MM.1S (cell line): ENCODE measurements at regions not wholly inside any gene's neighbourhood (a gene's known extent, or its start where the extent isn't known, plus 50 kb on each side); places are given as distances from the start of the nearest gene placed in this dataset.

Experiments used
- DNase-seq: peaks from one replicate; pipeline ENCODE4 v3.0.0-alpha.2; 2015
- H2AFZ ChIP-seq: fragments of 300-600 bp; sonication (generic); 2 replicates; pipeline ENCODE4 v1.6.0; 2016; ENCODE audit warnings: antibody characterized with exemption, low read length
- H3F3A ChIP-seq: fragments of 300-600 bp; sonication (generic); 2 replicates; pipeline ENCODE4 v1.6.1; 2016; ENCODE audit warnings: mild to moderate bottlenecking, antibody characterized with exemption, low read length, moderate library complexity, mixed read lengths; ENCODE audit not compliant: insufficient read depth
- H3K27ac ChIP-seq: fragments of 300-600 bp; sonication (generic); 2 replicates; pipeline ENCODE4 v1.5.1; 2016; ENCODE audit warnings: mild to moderate bottlenecking, low read length
- H3K27me3 ChIP-seq: fragments of 300-600 bp; sonication (generic); replicated peaks from 2 replicates; pipeline ENCODE4 v1.6.0; 2016; ENCODE audit warnings: low read length; ENCODE audit not compliant: insufficient read depth
- H3K36me3 ChIP-seq: fragments of 300-600 bp; sonication (generic); replicated peaks from 2 replicates; pipeline ENCODE4 v1.6.1; 2016; ENCODE audit warnings: mild to moderate bottlenecking, low read length, mixed read lengths; ENCODE audit not compliant: insufficient read depth
- H3K4me1 ChIP-seq: fragments of 300-600 bp; sonication (generic); 2 replicates; pipeline ENCODE4 v1.6.1; 2016; ENCODE audit warnings: low read length, mixed read lengths
- H3K4me2 ChIP-seq: fragments of 300-600 bp; sonication (generic); 2 replicates; pipeline ENCODE4 v1.6.0; 2016; ENCODE audit warnings: low read depth, low read length
- H3K4me3 ChIP-seq: fragments of 300-600 bp; sonication (generic); 2 replicates; pipeline ENCODE4 v1.5.1; 2016; ENCODE audit warnings: low read length, mixed read lengths
- H3K79me2 ChIP-seq: fragments of 300-600 bp; sonication (generic); 2 replicates; pipeline ENCODE4 v1.6.1; 2016; ENCODE audit warnings: mixed run types, low read length, mixed read lengths
- H3K9ac ChIP-seq: fragments of 300-600 bp; sonication (generic); 2 replicates; pipeline ENCODE4 v1.6.1; 2016; ENCODE audit warnings: low read length, mixed read lengths
- H3K9me2 ChIP-seq: fragments of 300-600 bp; sonication (generic); replicated peaks from 2 replicates; pipeline ENCODE4 v1.6.1; 2016; ENCODE audit warnings: mild to moderate bottlenecking, low read length, mixed read lengths; ENCODE audit not compliant: insufficient read depth
- H3K9me3 ChIP-seq: fragments of 300-600 bp; sonication (generic); replicated peaks from 2 replicates; pipeline ENCODE4 v1.6.1; 2016; ENCODE audit warnings: mild to moderate bottlenecking, low read length, mixed read lengths; ENCODE audit not compliant: insufficient read depth
- H4K20me1 ChIP-seq: fragments of 300-600 bp; sonication (generic); 2 replicates; pipeline ENCODE4 v1.6.1; 2016; ENCODE audit warnings: mild to moderate bottlenecking, low read length, moderate library complexity, mixed read lengths; ENCODE audit not compliant: insufficient read depth
- EZH2 ChIP-seq: fragments of 300-600 bp; sonication (generic); optimal IDR thresholded peaks from 2 replicates; pipeline ENCODE3; 2017; ENCODE audit warnings: low read depth, mild to moderate bottlenecking, antibody characterized with exemption, low read length, mixed read lengths
- EZH2phosphoT487 ChIP-seq: fragments of 300-600 bp; sonication (generic); IDR thresholded peaks from 2 replicates; pipeline ENCODE4 v1.6.1; 2018; ENCODE audit warnings: antibody characterized with exemption, low read length
- TF ChIP-seq, protein P1 (sequence below): fragments of 300-600 bp; sonication (generic); IDR thresholded peaks from 2 replicates; pipeline ENCODE4 v1.5.1; 2016; ENCODE audit warnings: antibody characterized with exemption, low read length, mixed read lengths

DNA sequence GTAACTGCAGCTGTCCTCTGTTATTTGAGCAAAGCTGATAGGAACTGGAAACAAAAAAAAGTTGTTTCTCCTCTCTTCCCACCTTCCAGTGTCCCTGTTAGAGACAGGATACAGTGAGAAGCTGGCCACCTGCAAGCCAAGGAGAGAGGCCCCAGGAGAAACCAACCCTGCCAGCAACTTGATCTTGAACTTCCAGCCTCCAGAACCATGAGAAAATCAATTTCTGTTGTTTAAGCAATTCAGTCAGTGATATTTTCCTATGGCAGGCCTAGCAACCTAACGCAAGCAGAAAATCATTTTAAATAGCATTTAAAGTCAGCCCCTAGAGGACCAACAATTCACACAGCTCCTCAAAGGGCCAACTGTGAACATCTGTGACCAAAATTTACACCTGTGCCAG is 291.3 kb downstream of the OXSM start:
- Histone ChIP-seq H3F3A (no peaks in the 10 kb centered on the region), H3K4me3 (no peak overlapping the region), H3K9me2 (no peaks in the 10 kb centered on the region), H3K4me2 (no peak overlapping the region), H3K27me3 (no peaks in the 10 kb centered on the region), H3K9ac (no peak overlapping the region), H3K79me2 (no peaks in the 10 kb centered on the region), H3K27ac (no peak overlapping the region), H2AFZ (no peak overlapping the region), H4K20me1 (no peaks in the 10 kb centered on the region), H3K36me3 (no peaks in the 10 kb centered on the region), H3K4me1 (no peaks in the 10 kb centered on the region), H3K9me3 (no peaks in the 10 kb centered on the region)
- DNase-seq, result no peak
- TF ChIP-seq, protein P1, sequence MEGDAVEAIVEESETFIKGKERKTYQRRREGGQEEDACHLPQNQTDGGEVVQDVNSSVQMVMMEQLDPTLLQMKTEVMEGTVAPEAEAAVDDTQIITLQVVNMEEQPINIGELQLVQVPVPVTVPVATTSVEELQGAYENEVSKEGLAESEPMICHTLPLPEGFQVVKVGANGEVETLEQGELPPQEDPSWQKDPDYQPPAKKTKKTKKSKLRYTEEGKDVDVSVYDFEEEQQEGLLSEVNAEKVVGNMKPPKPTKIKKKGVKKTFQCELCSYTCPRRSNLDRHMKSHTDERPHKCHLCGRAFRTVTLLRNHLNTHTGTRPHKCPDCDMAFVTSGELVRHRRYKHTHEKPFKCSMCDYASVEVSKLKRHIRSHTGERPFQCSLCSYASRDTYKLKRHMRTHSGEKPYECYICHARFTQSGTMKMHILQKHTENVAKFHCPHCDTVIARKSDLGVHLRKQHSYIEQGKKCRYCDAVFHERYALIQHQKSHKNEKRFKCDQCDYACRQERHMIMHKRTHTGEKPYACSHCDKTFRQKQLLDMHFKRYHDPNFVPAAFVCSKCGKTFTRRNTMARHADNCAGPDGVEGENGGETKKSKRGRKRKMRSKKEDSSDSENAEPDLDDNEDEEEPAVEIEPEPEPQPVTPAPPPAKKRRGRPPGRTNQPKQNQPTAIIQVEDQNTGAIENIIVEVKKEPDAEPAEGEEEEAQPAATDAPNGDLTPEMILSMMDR, result no peak
- TF ChIP-seq EZH2phosphoT487 (no peak), EZH2 (no peak)

DNA sequence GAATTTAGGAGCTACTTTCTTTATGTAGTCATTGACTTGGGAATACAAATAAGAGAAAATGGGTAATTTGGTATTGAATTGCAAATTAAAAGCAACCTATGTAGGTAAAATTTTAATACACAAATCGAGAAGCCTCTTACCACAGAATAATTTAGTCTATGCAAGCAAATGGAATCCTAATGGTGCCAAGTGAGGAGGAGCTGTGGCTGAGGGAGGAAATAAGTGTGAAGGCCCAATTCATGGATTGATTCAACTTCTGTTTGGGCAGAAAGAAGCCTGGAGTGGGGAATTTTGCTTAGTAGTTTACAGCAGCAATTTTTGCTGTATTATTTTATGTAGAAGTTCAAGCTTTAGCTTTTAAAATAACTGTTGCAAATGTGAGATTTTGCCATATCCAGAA is 291.9 kb downstream of the OXSM start:
- Histone ChIP-seq H3K4me3 (no peak overlapping the region), H3K9me2 (no peaks in the 10 kb centered on the region), H3F3A (no peaks in the 10 kb centered on the region), H3K9me3 (no peaks in the 10 kb centered on the region), H3K27me3 (no peaks in the 10 kb centered on the region), H3K36me3 (no peaks in the 10 kb centered on the region), H2AFZ (no peak overlapping the region), H3K79me2 (no peaks in the 10 kb centered on the region), H3K9ac (no peak overlapping the region), H4K20me1 (no peaks in the 10 kb centered on the region), H3K27ac (no peak overlapping the region), H3K4me2 (no peak overlapping the region), H3K4me1 (no peaks in the 10 kb centered on the region)
- no peak for DNase-seq
- TF ChIP-seq EZH2 (no peak), EZH2phosphoT487 (no peak)
- TF ChIP-seq, protein P1, result no peak

DNA sequence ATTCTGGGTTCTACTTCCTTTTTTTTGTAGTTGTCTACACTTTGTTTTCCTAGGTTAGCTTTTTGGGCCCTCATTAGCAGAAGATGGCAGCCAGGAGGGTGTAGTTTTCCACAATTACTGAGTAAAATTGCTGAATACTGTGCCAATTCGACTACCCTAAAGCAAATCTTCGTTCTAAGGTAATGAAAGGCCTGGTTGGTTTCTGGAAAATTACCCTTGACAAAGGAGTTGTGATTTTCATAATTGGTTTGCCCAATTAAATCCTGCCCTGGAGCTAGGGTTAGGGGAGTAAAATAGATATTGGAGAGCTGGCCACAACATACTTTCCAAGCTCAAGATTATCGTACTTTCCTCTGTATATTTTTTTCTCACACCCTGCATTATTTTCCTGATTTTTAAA is 293.0 kb downstream of the OXSM start:
- Histone ChIP-seq H3K79me2 (no peaks in the 10 kb centered on the region), H2AFZ (no peak overlapping the region), H3K4me3 (no peak overlapping the region), H3K9ac (no peak overlapping the region), H4K20me1 (no peaks in the 10 kb centered on the region), H3K27ac (no peak overlapping the region), H3K36me3 (no peaks in the 10 kb centered on the region), H3K9me3 (no peaks in the 10 kb centered on the region), H3K9me2 (no peaks in the 10 kb centered on the region), H3K27me3 (no peaks in the 10 kb centered on the region), H3K4me1 (no peaks in the 10 kb centered on the region), H3K4me2 (no peak overlapping the region), H3F3A (no peaks in the 10 kb centered on the region)
- no peak for TF ChIP-seq EZH2
- TF ChIP-seq, protein P1, result no peak
- TF ChIP-seq EZH2phosphoT487, result no peak
- DNase-seq, result no peak
